H1 (cell line): ENCODE measurements at regions not wholly inside any gene's neighbourhood (a gene's known extent, or its start where the extent isn't known, plus 50 kb on each side); places are given as distances from the start of the nearest gene placed in this dataset.

Experiments
- CTCF ChIA-PET: fragments of 300-600 bp; sonication (Branson Sonifier 250); formaldehyde crosslinking; loops from one replicate; lab custom pipeline; 2021; ENCODE audit not compliant: partially characterized antibody; lab: Charles Lee
- POLR2A ChIA-PET: fragments of 300-600 bp; sonication (Branson Sonifier 250); formaldehyde crosslinking; loops from one replicate; lab custom pipeline; 2021; ENCODE audit warnings: inconsistent platforms; ENCODE audit not compliant: partially characterized antibody; lab: Charles Lee
- DNase-seq, 2 experiments: peaks; one replicate each; pipeline versions ENCODE4 v3.0.0 to v3.0.0-alpha.2; 2010 to 2022; ENCODE audit warnings: low spot score in 2 of 2, low read depth in 1 of 2, mixed read lengths in 1 of 2
- FAIRE-seq: peaks from 2 replicates; lab custom pipeline; 2011; peaks lifted over from hg19 to GRCh38; lab: Jason Lieb, UNC
- H2AFZ ChIP-seq: 2 replicates; pipeline ENCODE4 v1.8.1; 2012; ENCODE audit warnings: low read length, inconsistent platforms
- H2AK5ac ChIP-seq: 2 replicates; pipeline ENCODE4 v1.6.1; 2013; ENCODE audit warnings: low read depth, low read length
- H2BK120ac ChIP-seq: replicated peaks from 2 replicates; pipeline ENCODE3; 2013; ENCODE audit warnings: low read depth, low read length, inconsistent platforms
- H2BK12ac ChIP-seq: 2 replicates; pipeline ENCODE4 v1.6.1; 2013; ENCODE audit warnings: low read depth, low read length
- H2BK15ac ChIP-seq: 2 replicates; pipeline ENCODE4 v1.6.1; 2013; ENCODE audit warnings: low read length
- H2BK20ac ChIP-seq: 2 replicates; pipeline ENCODE4 v1.6.1; 2013; ENCODE audit warnings: low read length
- H2BK5ac ChIP-seq: 2 replicates; pipeline ENCODE4 v1.6.1; 2013; ENCODE audit warnings: low read depth, low read length
- H3K14ac ChIP-seq: 2 replicates; pipeline ENCODE4 v1.6.1; 2013; ENCODE audit warnings: inconsistent platforms; ENCODE audit not compliant: insufficient read length
- H3K18ac ChIP-seq: 2 replicates; pipeline ENCODE4 v1.6.1; 2013; ENCODE audit warnings: low read length; ENCODE audit errors: extremely low read depth
- H3K23ac ChIP-seq: 2 replicates; pipeline ENCODE4 v1.6.1; 2013; ENCODE audit warnings: inconsistent platforms; ENCODE audit not compliant: insufficient read length
- H3K23me2 ChIP-seq: 2 replicates; pipeline ENCODE4 v1.6.1; 2013; ENCODE audit warnings: low read depth, low read length
- H3K27ac ChIP-seq: 2 replicates; pipeline ENCODE4 v1.6.1; 2011; ENCODE audit warnings: low read depth, low read length, inconsistent platforms
- H3K27me3 ChIP-seq, 4 experiments: replicated peaks in 1 of 4; 1 replicate in 1 of 4; 2 replicates in 3 of 4; pipeline versions ENCODE4 v1.6.1 to v1.8.1; 2011 to 2013; ENCODE audit warnings: low read length in 3 of 4, mild to moderate bottlenecking in 3 of 4, inconsistent platforms in 2 of 4, mixed read lengths in 2 of 4, moderate library complexity in 1 of 4; ENCODE audit not compliant: control insufficient read depth in 3 of 4, insufficient read depth in 3 of 4; ENCODE audit errors: extremely low read depth in 1 of 4
- H3K36me3 ChIP-seq, 4 experiments: 2 replicates each; pipeline versions ENCODE4 v1.6.1 to v1.8.1; 2011 to 2013; ENCODE audit warnings: mild to moderate bottlenecking in 4 of 4, low read length in 3 of 4, moderate library complexity in 2 of 4, control low read depth in 1 of 4, inconsistent platforms in 1 of 4; ENCODE audit not compliant: insufficient read depth in 4 of 4, control insufficient read depth in 2 of 4
- H3K4ac ChIP-seq: replicated peaks from 2 replicates; pipeline ENCODE3; 2013; ENCODE audit warnings: low read length, low read depth, mixed read lengths, inconsistent platforms; ENCODE audit not compliant: insufficient read length
- H3K4me1 ChIP-seq, 4 experiments: replicated peaks in 1 of 4; 1 replicate in 1 of 4; 2 replicates in 3 of 4; pipeline versions ENCODE4 v1.6.1 to v1.8.1; 2011 to 2013; ENCODE audit warnings: low read length in 3 of 4, inconsistent platforms in 2 of 4, mixed read lengths in 1 of 4; ENCODE audit not compliant: insufficient read depth in 4 of 4, control insufficient read depth in 3 of 4
- H3K4me2 ChIP-seq, 2 experiments: 2 replicates each; pipeline versions ENCODE4 v1.6.1 to v1.8.1; 2011 to 2013; ENCODE audit warnings: low read depth in 2 of 2, low read length in 2 of 2, control low read depth in 1 of 2, inconsistent platforms in 1 of 2, mild to moderate bottlenecking in 1 of 2; ENCODE audit not compliant: insufficient read depth in 1 of 2
- H3K4me3 ChIP-seq, 4 experiments: fragments of 200-600, 300-600 bp in 1 of 4; sonication (generic), shearing (Covaris generic), sonication (Bioruptor Twin) in 1 of 4; 2 replicates each; pipeline versions ENCODE4 v1.5.1 to v1.8.1; 2011 to 2016; ENCODE audit warnings: low read length in 4 of 4, low read depth in 3 of 4, control low read depth in 2 of 4, inconsistent platforms in 2 of 4, mild to moderate bottlenecking in 2 of 4, mixed read lengths in 1 of 4, moderate library complexity in 1 of 4; ENCODE audit not compliant: insufficient read depth in 2 of 4; ENCODE audit errors: extremely low read depth in 1 of 4
- H3K56ac ChIP-seq: replicated peaks from 2 replicates; pipeline ENCODE3; 2013; ENCODE audit warnings: low read depth, mild to moderate bottlenecking, mixed read lengths, low read length, inconsistent platforms; ENCODE audit not compliant: insufficient read length
- H3K79me1 ChIP-seq: 2 replicates; pipeline ENCODE4 v1.6.1; 2013; ENCODE audit warnings: low read depth, low read length, control low read depth
- H3K79me2 ChIP-seq, 2 experiments: 2 replicates each; pipeline versions ENCODE4 v1.6.1 to v1.8.1; 2012 to 2013; ENCODE audit warnings: low read length in 2 of 2, mild to moderate bottlenecking in 2 of 2, inconsistent platforms in 1 of 2; ENCODE audit not compliant: insufficient read depth in 2 of 2, control insufficient read depth in 1 of 2
- H3K9ac ChIP-seq, 4 experiments: replicated peaks in 1 of 4; 1 replicate in 1 of 4; 2 replicates in 3 of 4; pipeline versions ENCODE4 v1.6.1 to v1.8.1; 2011 to 2013; ENCODE audit warnings: low read depth in 3 of 4, low read length in 3 of 4, control low read depth in 2 of 4, mild to moderate bottlenecking in 2 of 4, moderate library complexity in 2 of 4, inconsistent platforms in 1 of 4; ENCODE audit errors: extremely low read depth in 1 of 4
- H3K9me3 ChIP-seq, 2 experiments: 2 replicates each; pipeline versions ENCODE4 v1.6.1 to v1.8.1; 2012 to 2013; ENCODE audit warnings: mild to moderate bottlenecking in 2 of 2, moderate library complexity in 2 of 2, control low read depth in 1 of 2, inconsistent platforms in 1 of 2, low read depth in 1 of 2, low read length in 1 of 2, mixed read lengths in 1 of 2; ENCODE audit not compliant: insufficient read depth in 2 of 2
- H4K20me1 ChIP-seq, 2 experiments: replicated peaks in 1 of 2; 2 replicates each; pipeline versions ENCODE3 to v1.8.1; 2011 to 2013; ENCODE audit warnings: inconsistent platforms in 2 of 2, low read length in 2 of 2, mild to moderate bottlenecking in 1 of 2; ENCODE audit not compliant: insufficient read depth in 2 of 2, control insufficient read depth in 1 of 2
- H4K5ac ChIP-seq: 2 replicates; pipeline ENCODE4 v1.6.1; 2013; ENCODE audit warnings: low read length, low read depth, mixed read lengths, inconsistent platforms; ENCODE audit not compliant: insufficient read length
- H4K8ac ChIP-seq: 2 replicates; pipeline ENCODE4 v1.8.0; 2013; ENCODE audit warnings: mild to moderate bottlenecking, moderate library complexity, low read length, inconsistent platforms; ENCODE audit not compliant: insufficient read depth; ENCODE audit errors: extremely low read depth
- H4K91ac ChIP-seq: replicated peaks from 2 replicates; pipeline ENCODE3; 2013; ENCODE audit warnings: low read length, mixed read lengths, inconsistent platforms; ENCODE audit not compliant: insufficient read length
- JUND ChIP-seq: IDR thresholded peaks from 2 replicates; pipeline ENCODE4 v1.6.1; 2011; ENCODE audit warnings: mild to moderate bottlenecking, improper control_type of control experiment, low read length
- KDM1A ChIP-seq: fragments of 200-600, 300-600 bp; sonication (generic); IDR thresholded peaks from 2 replicates; pipeline ENCODE4 v1.7.1; 2016; ENCODE audit warnings: mild to moderate bottlenecking, low read length, borderline replicate concordance
- RBBP5 ChIP-seq: IDR thresholded peaks from 2 replicates; pipeline ENCODE4 v1.7.1; 2012; ENCODE audit warnings: low read depth, mild to moderate bottlenecking, inconsistent platforms, low read length, moderate library complexity, borderline replicate concordance
- SP2 ChIP-seq: IDR thresholded peaks from 2 replicates; pipeline ENCODE4 v1.6.1; 2012; ENCODE audit warnings: mild to moderate bottlenecking, low read length, inconsistent platforms
- SP4 ChIP-seq: IDR thresholded peaks from 2 replicates; pipeline ENCODE4 v1.6.1; 2012; ENCODE audit warnings: low read length, inconsistent platforms
- SUZ12 ChIP-seq: fragments of 200-600 bp; sonication (generic); IDR thresholded peaks from 2 replicates; pipeline ENCODE4 v1.6.1; 2012; ENCODE audit warnings: mild to moderate bottlenecking, inconsistent platforms, low read length, moderate library complexity, mixed read lengths
- TCF12 ChIP-seq: IDR thresholded peaks from 2 replicates; pipeline ENCODE4 v1.6.1; 2011; ENCODE audit warnings: low read depth, mild to moderate bottlenecking, low read length
- TEAD4 ChIP-seq: IDR thresholded peaks from 2 replicates; pipeline ENCODE4 v1.6.1; 2012; ENCODE audit warnings: low read depth, low read length, inconsistent platforms, mixed read lengths
- WGBS, 2 experiments: shearing (Covaris generic) in 1 of 2; methylation state at CpG; one replicate each; pipeline versions ENCODE4 v1.1.6 to v1.1.7; 2013 to 2015; ENCODE audit warnings: low lambda C conversion rate in 2 of 2, mixed read lengths in 2 of 2, inconsistent platforms in 1 of 2, low coverage in 1 of 2, missing lambda C conversion rate in 1 of 2; ENCODE audit not compliant: insufficient replicate concordance in 2 of 2, insufficient coverage in 1 of 2, insufficient read length in 1 of 2; ENCODE audit errors: extremely low coverage in 1 of 2, missing lambda C conversion rate in 1 of 2; 5-methylcytosine and 5-hydroxymethylcytosine counted together
- TF ChIP-seq, protein P1 (sequence below): IDR thresholded peaks from 2 replicates; pipeline ENCODE4 v1.6.1; 2011; ENCODE audit warnings: low read length, improper control_type of control experiment
- TF ChIP-seq, protein P2 (sequence below): IDR thresholded peaks from 2 replicates; pipeline ENCODE4 v1.6.1; 2012; ENCODE audit warnings: low read length, inconsistent platforms

DNA sequence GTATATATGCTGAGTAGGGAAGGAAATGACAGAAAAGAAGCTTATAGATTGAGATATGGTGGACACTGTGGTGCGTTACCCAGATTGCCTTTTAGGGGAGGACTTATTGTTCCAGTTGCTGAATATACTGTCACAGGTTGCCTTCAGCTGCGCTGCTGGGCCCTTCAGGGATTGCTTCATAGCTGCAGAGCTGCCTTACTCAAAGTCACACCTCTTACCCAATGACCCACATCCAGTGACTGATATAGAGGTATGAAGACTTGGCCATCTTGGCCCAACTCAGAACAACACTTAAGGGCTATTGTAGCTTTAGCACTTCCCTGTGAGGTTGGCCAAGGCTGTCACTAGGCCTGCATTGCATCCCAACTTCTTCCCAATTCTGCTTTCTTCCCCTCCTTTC, 63.4 kb upstream of the TMEM164 start:
- no peak overlapping the region for H2BK20ac ChIP-seq
- no peak overlapping the region for H4K8ac ChIP-seq
- no peak for DNase-seq
- TF ChIP-seq TCF12 (no peak), SP2 (no peak), KDM1A (no peak), SP4 (no peak), RBBP5 (no peak), TEAD4 (no peak), JUND (no peak), SUZ12 (no peak)
- TF ChIP-seq, protein P1, sequence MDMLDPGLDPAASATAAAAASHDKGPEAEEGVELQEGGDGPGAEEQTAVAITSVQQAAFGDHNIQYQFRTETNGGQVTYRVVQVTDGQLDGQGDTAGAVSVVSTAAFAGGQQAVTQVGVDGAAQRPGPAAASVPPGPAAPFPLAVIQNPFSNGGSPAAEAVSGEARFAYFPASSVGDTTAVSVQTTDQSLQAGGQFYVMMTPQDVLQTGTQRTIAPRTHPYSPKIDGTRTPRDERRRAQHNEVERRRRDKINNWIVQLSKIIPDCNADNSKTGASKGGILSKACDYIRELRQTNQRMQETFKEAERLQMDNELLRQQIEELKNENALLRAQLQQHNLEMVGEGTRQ = no peak
- TF ChIP-seq, protein P2, sequence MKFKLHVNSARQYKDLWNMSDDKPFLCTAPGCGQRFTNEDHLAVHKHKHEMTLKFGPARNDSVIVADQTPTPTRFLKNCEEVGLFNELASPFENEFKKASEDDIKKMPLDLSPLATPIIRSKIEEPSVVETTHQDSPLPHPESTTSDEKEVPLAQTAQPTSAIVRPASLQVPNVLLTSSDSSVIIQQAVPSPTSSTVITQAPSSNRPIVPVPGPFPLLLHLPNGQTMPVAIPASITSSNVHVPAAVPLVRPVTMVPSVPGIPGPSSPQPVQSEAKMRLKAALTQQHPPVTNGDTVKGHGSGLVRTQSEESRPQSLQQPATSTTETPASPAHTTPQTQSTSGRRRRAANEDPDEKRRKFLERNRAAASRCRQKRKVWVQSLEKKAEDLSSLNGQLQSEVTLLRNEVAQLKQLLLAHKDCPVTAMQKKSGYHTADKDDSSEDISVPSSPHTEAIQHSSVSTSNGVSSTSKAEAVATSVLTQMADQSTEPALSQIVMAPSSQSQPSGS = no peak
- no peak overlapping the region for H3K4me3 ChIP-seq
- H3K79me1 ChIP-seq = no peaks in the 10 kb centered on the region
- no peak overlapping the region for H3K56ac ChIP-seq
- H2BK12ac ChIP-seq = no peak overlapping the region
- no peaks in the 10 kb centered on the region for H3K79me2 ChIP-seq
- no peaks in the 10 kb centered on the region for H3K23me2 ChIP-seq
- no peak overlapping the region for H3K4me2 ChIP-seq
- no peak overlapping the region for H2BK120ac ChIP-seq
- FAIRE-seq = no peak
- no peaks in the 10 kb centered on the region for H3K36me3 ChIP-seq
- no peak overlapping the region for H2AFZ ChIP-seq
- no peak overlapping the region for H4K91ac ChIP-seq
- H4K5ac ChIP-seq = no peak overlapping the region
- no peak overlapping the region for H3K14ac ChIP-seq
- ChIA-PET CTCF (interaction anchor here (0.7 to 1.2 kb wide), 3 partner anchors 23 to 69 kb away, joined by 3 read pairs; no protein-coding TSS in a partner anchor), POLR2A (no interaction called here)
- no peak overlapping the region for H3K27ac ChIP-seq
- no peak overlapping the region for H2BK5ac ChIP-seq
- H3K27me3 ChIP-seq = no peaks in the 10 kb centered on the region
- no peak overlapping the region for H3K4ac ChIP-seq
- no peaks in the 10 kb centered on the region for H3K4me1 ChIP-seq
- no peaks in the 10 kb centered on the region for H3K9me3 ChIP-seq
- 85% methylated on average over 2 of the region's 2 CpGs; no CpG with 5 or more reads in 1 of the 2 experiments for WGBS, 2 experiments
- H3K23ac ChIP-seq = no peak overlapping the region
- no peak overlapping the region for H2AK5ac ChIP-seq
- H2BK15ac ChIP-seq = no peak overlapping the region
- H3K18ac ChIP-seq = no peak overlapping the region
- H3K9ac ChIP-seq = no peak overlapping the region
- H4K20me1 ChIP-seq = no peaks in the 10 kb centered on the region
